SK-N-MC (cell line): ENCODE measurements at regions not wholly inside any gene's neighbourhood (a gene's known extent, or its start where the extent isn't known, plus 50 kb on each side); places are given as distances from the start of the nearest gene placed in this dataset.

Experiments used
- EZH2 ChIP-seq: fragments of 200-600 bp; sonication (generic); IDR thresholded peaks from one replicate; pipeline ENCODE4 v1.6.1; 2017; ENCODE audit warnings: antibody characterized with exemption
- POLR2AphosphoS5 ChIP-seq: IDR thresholded peaks from 2 replicates; pipeline ENCODE4 v1.6.1; 2012; ENCODE audit warnings: mild to moderate bottlenecking, low read depth, low read length, borderline replicate concordance

DNA sequence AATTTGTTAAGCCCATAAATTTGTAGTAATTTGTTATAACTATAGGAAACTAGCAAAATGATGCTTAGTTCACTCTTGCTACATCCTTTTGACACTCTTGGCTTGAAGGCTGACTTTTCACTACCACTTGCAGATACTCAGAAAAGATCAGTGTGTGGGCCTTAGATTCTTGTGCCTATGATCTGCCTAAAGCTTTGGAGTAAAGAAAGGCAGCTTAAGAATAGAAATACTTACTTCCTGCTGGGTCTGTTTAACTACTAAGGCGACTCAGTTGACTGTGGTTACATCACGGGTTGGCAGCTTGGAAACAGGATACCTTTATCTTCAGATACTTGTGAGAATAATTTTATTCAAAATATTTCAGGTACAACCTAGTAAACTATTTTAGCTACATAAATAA lies 201.4 kb upstream of the FMR1 start:
- TF ChIP-seq POLR2AphosphoS5 (no peak), EZH2 (no peak)
